ENCODE measurements at regions not wholly inside any gene's neighbourhood (a gene's known extent, or its start where the extent isn't known, plus 50 kb on each side); places are given as distances from the start of the nearest gene placed in this dataset.

DNA sequence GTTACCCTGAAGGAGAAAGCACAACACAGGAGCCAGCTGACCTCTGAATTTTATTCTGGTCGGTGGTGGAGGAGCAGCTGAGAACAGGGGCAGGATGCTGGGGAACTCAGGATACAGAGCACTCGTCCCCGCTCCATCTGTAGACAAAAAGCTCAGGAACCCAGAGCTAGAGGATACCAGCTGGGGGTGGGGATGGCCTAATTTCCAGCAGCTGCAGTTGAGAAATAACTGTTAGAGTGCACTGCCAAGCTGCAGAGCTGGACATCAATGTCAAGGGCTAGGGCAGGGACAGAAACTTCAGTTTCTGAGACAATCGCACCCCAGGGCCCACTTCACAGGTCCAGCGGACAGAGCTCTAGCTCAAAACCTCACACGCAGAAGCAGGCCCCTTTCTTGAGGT, 122.1 kb upstream of the GUCY1A1 start:
- TF ChIP-seq POLR2A (IDR thresholded peaks at IDR 0.05) (no peak), EP300 (IDR thresholded peaks at IDR 0.05) (no peak)
- TF ChIP-seq, protein P1, sequence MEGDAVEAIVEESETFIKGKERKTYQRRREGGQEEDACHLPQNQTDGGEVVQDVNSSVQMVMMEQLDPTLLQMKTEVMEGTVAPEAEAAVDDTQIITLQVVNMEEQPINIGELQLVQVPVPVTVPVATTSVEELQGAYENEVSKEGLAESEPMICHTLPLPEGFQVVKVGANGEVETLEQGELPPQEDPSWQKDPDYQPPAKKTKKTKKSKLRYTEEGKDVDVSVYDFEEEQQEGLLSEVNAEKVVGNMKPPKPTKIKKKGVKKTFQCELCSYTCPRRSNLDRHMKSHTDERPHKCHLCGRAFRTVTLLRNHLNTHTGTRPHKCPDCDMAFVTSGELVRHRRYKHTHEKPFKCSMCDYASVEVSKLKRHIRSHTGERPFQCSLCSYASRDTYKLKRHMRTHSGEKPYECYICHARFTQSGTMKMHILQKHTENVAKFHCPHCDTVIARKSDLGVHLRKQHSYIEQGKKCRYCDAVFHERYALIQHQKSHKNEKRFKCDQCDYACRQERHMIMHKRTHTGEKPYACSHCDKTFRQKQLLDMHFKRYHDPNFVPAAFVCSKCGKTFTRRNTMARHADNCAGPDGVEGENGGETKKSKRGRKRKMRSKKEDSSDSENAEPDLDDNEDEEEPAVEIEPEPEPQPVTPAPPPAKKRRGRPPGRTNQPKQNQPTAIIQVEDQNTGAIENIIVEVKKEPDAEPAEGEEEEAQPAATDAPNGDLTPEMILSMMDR (IDR thresholded peaks at IDR 0.05), result no peak
- H3K27me3 ChIP-seq, result no peaks in the 10 kb centered on the region
- no peaks in the 10 kb centered on the region for H3K36me3 ChIP-seq
- no peak overlapping the region for H3K4me3 ChIP-seq
- H3K9me3 ChIP-seq, result no peaks in the 10 kb centered on the region
- H3K4me1 ChIP-seq, result no peaks in the 10 kb centered on the region
- H3K27ac ChIP-seq, result no peak overlapping the region
- no peak for DNase-seq (ENCODE audit: low spot score in 2 of 2)
- WGBS, 2 donors, result 75 to 86% methylated on average over 6 of the region's 6 CpGs

DNA sequence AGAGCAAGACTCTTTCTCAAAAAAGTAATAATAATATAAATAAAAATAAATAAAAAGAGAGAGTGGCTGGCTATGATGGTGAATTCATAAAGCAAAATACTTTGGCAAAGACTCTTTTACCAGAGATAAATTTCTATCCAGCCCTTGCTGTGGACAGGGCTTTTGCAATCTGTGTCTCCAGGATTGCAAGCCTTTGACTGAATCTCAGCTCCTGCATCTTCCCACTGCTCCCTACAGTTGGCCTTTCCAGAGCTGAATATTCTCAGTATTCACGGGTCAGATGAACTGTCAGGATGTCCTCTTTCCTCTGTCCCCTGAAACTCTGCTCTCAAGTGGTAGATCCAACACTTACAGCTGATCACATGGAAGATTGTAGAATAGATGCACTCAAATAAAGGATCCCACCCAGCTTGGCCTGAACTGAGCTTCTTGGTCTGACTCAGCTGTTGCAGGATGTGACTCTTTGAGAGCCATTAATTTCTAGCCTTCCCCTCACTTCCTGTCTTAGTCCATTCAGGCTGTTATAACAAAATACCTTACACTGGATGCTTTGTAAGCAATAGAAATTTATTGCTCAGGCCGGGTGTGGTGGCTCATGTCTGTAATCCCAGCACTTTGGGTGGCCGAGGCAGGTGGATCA, 123.4 kb upstream of the GUCY1A1 start:
- Histone ChIP-seq H3K27ac (no peak overlapping the region), H3K36me3 (no peaks in the 10 kb centered on the region)
- WGBS, 2 donors, result 59 to 63% methylated on average over 3 of the region's 3 CpGs

DNA sequence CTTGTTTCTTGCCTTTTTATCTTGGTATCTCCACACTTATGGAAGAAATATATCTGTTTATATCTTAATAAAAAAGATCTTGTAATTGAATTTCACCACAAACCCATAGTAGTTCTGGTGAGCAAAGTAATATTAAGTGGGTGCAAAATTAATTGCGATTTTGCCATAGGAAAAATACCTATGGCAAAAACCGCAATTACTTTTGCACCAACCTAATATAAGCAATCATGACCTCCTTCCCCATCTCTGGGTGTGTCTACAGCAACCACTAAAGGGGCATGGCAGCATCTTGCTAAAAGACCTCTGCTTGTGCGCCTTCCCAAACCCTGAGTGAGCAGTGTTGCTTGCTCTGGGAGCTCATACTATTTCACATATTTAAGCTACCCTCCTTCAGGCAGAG, 124.2 kb upstream of the GUCY1A1 start:
- WGBS, 2 donors, result 92 to 97% methylated on average over 3 of the region's 3 CpGs
- no peak overlapping the region for H3K4me3 ChIP-seq
- no peak overlapping the region for H3K27ac ChIP-seq
- no peaks in the 10 kb centered on the region for H3K4me1 ChIP-seq
- TF ChIP-seq POLR2A (IDR thresholded peaks at IDR 0.05), result no peak
- TF ChIP-seq, protein P1 (IDR thresholded peaks at IDR 0.05), result no peak
- TF ChIP-seq EP300 (IDR thresholded peaks at IDR 0.05), result no peak
- no peaks in the 10 kb centered on the region for H3K27me3 ChIP-seq
- H3K9me3 ChIP-seq, result no peaks in the 10 kb centered on the region
- DNase-seq (ENCODE audit: low spot score in 2 of 2), result no peak
- H3K36me3 ChIP-seq, result no peaks in the 10 kb centered on the region

More for the DNA sequence above, 123.4 kb upstream of the GUCY1A1 start:
- TF ChIP-seq EP300 (IDR thresholded peaks at IDR 0.05), result no peak
- no peak for TF ChIP-seq POLR2A (IDR thresholded peaks at IDR 0.05)
- TF ChIP-seq, protein P1 (IDR thresholded peaks at IDR 0.05), result no peak
- DNase-seq (ENCODE audit: low spot score in 2 of 2), result no peak
- H3K4me3 ChIP-seq, result no peak overlapping the region
- H3K27me3 ChIP-seq, result no peaks in the 10 kb centered on the region
- H3K4me1 ChIP-seq, result no peaks in the 10 kb centered on the region
- no peaks in the 10 kb centered on the region for H3K9me3 ChIP-seq

DNA sequence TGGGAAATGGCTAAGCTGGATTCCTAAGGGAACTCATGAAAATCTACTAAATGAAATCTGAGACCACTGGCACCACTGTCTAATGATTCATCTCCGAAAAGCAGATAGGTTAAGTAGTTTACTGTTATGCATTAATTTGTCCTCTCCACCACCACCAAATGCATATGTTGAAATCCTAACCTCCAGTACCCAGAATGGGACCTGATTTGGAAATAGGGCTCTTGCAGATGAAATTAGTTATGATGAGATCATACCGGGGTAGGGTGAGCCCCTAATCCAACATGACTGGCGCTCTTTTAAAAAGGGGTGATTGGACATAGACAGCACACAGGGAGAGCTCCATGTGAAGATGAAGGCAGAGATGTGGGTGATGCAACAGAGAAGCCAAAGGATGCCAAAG, 124.9 kb upstream of the GUCY1A1 start:
- H3K9me3 ChIP-seq, result no peaks in the 10 kb centered on the region
- H3K27me3 ChIP-seq, result no peaks in the 10 kb centered on the region
- TF ChIP-seq POLR2A (IDR thresholded peaks at IDR 0.05), result no peak
- TF ChIP-seq, protein P1 (IDR thresholded peaks at IDR 0.05), result no peak
- TF ChIP-seq EP300 (IDR thresholded peaks at IDR 0.05), result no peak
- no peak overlapping the region for H3K4me3 ChIP-seq
- H3K4me1 ChIP-seq, result no peaks in the 10 kb centered on the region
- no peak for DNase-seq (ENCODE audit: low spot score in 2 of 2)
- WGBS, 2 donors, result 91 to 92% methylated on average over 3 of the region's 3 CpGs
- no peaks in the 10 kb centered on the region for H3K36me3 ChIP-seq
- no peak overlapping the region for H3K27ac ChIP-seq

DNA sequence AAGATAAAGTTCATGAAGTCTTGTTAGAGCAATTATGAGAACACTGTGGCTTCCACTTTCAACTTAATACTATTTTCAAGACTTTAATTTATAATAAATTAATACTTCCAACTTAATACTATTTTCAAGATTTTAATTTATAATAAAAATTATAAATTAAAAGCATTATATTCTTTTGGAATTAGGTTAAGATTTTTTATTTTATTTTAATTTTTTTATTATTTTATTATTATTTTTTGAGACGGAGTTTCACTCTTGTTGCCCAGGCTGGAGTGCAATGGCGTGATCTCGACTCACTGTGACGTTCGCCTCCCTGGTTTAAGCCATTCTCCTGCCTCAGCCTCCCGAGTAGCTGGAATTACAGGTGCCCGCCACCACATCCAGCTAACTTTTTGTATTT, 126.0 kb upstream of the GUCY1A1 start:
- no peaks in the 10 kb centered on the region for H3K27me3 ChIP-seq
- no peak for DNase-seq (ENCODE audit: low spot score in 2 of 2)
- H3K4me3 ChIP-seq, result no peak overlapping the region
- WGBS, 2 donors, result 93 to 95% methylated on average over 7 of the region's 7 CpGs
- no peaks in the 10 kb centered on the region for H3K36me3 ChIP-seq
- no peaks in the 10 kb centered on the region for H3K9me3 ChIP-seq
- TF ChIP-seq POLR2A (IDR thresholded peaks at IDR 0.05) (no peak), EP300 (IDR thresholded peaks at IDR 0.05) (no peak)
- TF ChIP-seq, protein P1 (IDR thresholded peaks at IDR 0.05), result no peak
- no peak overlapping the region for H3K27ac ChIP-seq
- H3K4me1 ChIP-seq, result no peaks in the 10 kb centered on the region
